Heart left ventricle (tissue), 16 donors: ENCODE measurements at regions not wholly inside any gene's neighbourhood (a gene's known extent, or its start where the extent isn't known, plus 50 kb on each side); places are given as distances from the start of the nearest gene placed in this dataset.

Experiments
- ATAC-seq, 4 donors: fragments of 200-7000 bp; cut with Tn5 transposase; one replicate each; pipeline ENCODE4 v1.9.1; 2020 to 2022; ENCODE audit warnings: moderate library complexity in 4 of 4, mild to moderate bottlenecking in 3 of 4, moderate number of reproducible peaks in 1 of 4
- DNase-seq, 5 donors: peaks; one replicate each; pipeline ENCODE4 v3.0.0-alpha.2; 2020
- H3K27ac ChIP-seq, 12 donors: fragments of 200-600 bp; sonication (generic) in 4 of 12; one replicate each; pipeline versions ENCODE4 v1.5.0 to v1.8.0; 2016 to 2022; ENCODE audit warnings: mild to moderate bottlenecking in 2 of 12
- H3K27me3 ChIP-seq, 9 donors: fragments of 200-600 bp; sonication (generic) in 2 of 9; one replicate each; pipeline versions ENCODE4 v1.5.1 to v1.8.0; 2016 to 2022; ENCODE audit warnings: mild to moderate bottlenecking in 3 of 9
- H3K36me3 ChIP-seq, 9 donors: fragments of 200-600 bp; sonication (generic) in 2 of 9; one replicate each; pipeline versions ENCODE4 v1.5.0 to v1.8.0; 2018 to 2022; ENCODE audit warnings: mild to moderate bottlenecking in 2 of 9
- H3K4me1 ChIP-seq, 12 donors: fragments of 200-600 bp; sonication (generic) in 4 of 12; one replicate each; pipeline versions ENCODE4 v1.5.0 to v1.8.0; 2016 to 2022; ENCODE audit warnings: mild to moderate bottlenecking in 3 of 12
- H3K4me3 ChIP-seq, 12 donors: fragments of 200-600 bp; sonication (generic) in 4 of 12; one replicate each; pipeline versions ENCODE4 v1.5.0 to v1.8.0; 2017 to 2022; ENCODE audit warnings: mild to moderate bottlenecking in 9 of 12, moderate library complexity in 4 of 12
- H3K9me3 ChIP-seq, 12 donors: fragments of 200-600 bp; sonication (generic) in 4 of 12; one replicate each; pipeline versions ENCODE4 v1.5.0 to v1.8.0; 2016 to 2022; ENCODE audit warnings: mild to moderate bottlenecking in 1 of 12
- CTCF ChIP-seq, 12 donors: fragments of 200-600 bp; sonication (generic) in 4 of 12; IDR thresholded peaks; one replicate each; pipeline versions ENCODE4 v1.5.0 to v1.8.0; 2018 to 2022; ENCODE audit warnings: antibody characterized with exemption in 12 of 12, mild to moderate bottlenecking in 5 of 12
- POLR2A ChIP-seq, 2 donors: fragments of 450-650 bp; IDR thresholded peaks; one replicate each; pipeline ENCODE4 v1.6.1; 2017; ENCODE audit warnings: antibody characterized with exemption in 2 of 2, mild to moderate bottlenecking in 2 of 2, moderate library complexity in 2 of 2
- WGBS, 4 donors: extraction: QIAGEN DNeasy Blood & Tissue Kit in 2 of 4; methylation state at CpG; one replicate each; pipeline versions ENCODE4 v1.1.5 to v1.1.7; 2013 to 2018; 5-methylcytosine and 5-hydroxymethylcytosine counted together
- intact Hi-C, 10 donors: fragments of 100-400 bp; cut with DNase I; formaldehyde crosslinking; loops; one replicate each; pipeline versions ENCODE4 v1.11.1 to v1.14.2; 2022
- donor health status: ischemic (EF 13 %, LVEDD 7.1; RV severe dilation, severe dysfunction).
- donor health status: healthy with polysubstance abuse.
- donor health status: DM: no; HTN: yes; CAD: no.
- donor health status: DM: no; HTN: no; CAD: no.
- donor health status: ischemic (EF 25% LVEDD 6.9; RV normal size, moderate dysfunction).
- donor health status: ischemic (EF 25% LVEDD 5.7; RV mildly dilated, moderate dysfunction).
- donor health status: healthy.
- donor health status: DM: yes; HTN: yes; CAD: no.
- donor health status: ischemic (EF 35%, LVEDD 5.7; RV mildly dilated, moderate dysfunction).
- donor health status: nonischemic (EF 11% LVEDD 7.7; RV severe dilation, severe dysfunction).
- donor health status: DM: yes; HTN: yes; CAD: no.
- donor health status: PGD.
- donor health status: ischemic (EF 29% LVEDD 5.4; RV normal size, mild dysfunction).
- donor health status: nonischemic (EF 23%, LVEDD 6.1; RV moderate dilation, normal function).

GRCh38 chr6:25217829-25218228 lies 61.3 kb upstream of the CARMIL1 start:
- Histone ChIP-seq H3K27me3 (no peaks in the 10 kb centered on the region), H3K36me3 (no peaks in the 10 kb centered on the region), H3K4me3 (no peak overlapping the region), H3K4me1 (peaks cover 0 to 20% (median 4%) of the 10 kb centered on the region in 12 donors), H3K27ac (no peak overlapping the region), H3K9me3 (peaks cover 0 to 2% (median 0%) of the 10 kb centered on the region in 12 donors)
- DNase-seq (no peak), ATAC-seq (no peak)
- 93 to 100% (median 94%) methylated on average over 3 of the region's 3 CpGs for WGBS, 4 donors
- intact Hi-C loops: no loop called here
- TF ChIP-seq POLR2A (IDR thresholded peaks at IDR 0.05) (no peak), CTCF (IDR thresholded peaks at IDR 0.05) (no peak)

GRCh38 chr6:25218346-25218745 lies 60.8 kb upstream of the CARMIL1 start:
- DNase-seq (no peak), ATAC-seq (no peak)
- Histone ChIP-seq H3K4me1 (peaks cover 0 to 25% (median 6%) of the 10 kb centered on the region in 12 donors), H3K9me3 (no peaks in the 10 kb centered on the region), H3K36me3 (no peaks in the 10 kb centered on the region), H3K4me3 (no peak overlapping the region), H3K27me3 (no peaks in the 10 kb centered on the region), H3K27ac (no peak overlapping the region)
- 77 to 93% (median 82%) methylated on average over 3 to 24 of the region's 24 CpGs for WGBS, 4 donors
- intact Hi-C loops: no loop called here
- TF ChIP-seq CTCF (IDR thresholded peaks at IDR 0.05) (no peak), POLR2A (IDR thresholded peaks at IDR 0.05) (no peak)

- ATAC-seq (peak in 1 of 4 donors; percentile 20), DNase-seq (no peak)
- no peaks in the 10 kb centered on the region for H3K36me3 ChIP-seq
- H3K27ac ChIP-seq: peak overlapping the region in 1 of 12 donors; percentile 39
- 0 to 35% (median 22%) methylated on average over 1 of the region's 1 CpG for WGBS, 4 donors
- H3K9me3 ChIP-seq: no peaks in the 10 kb centered on the region
- no peaks in the 10 kb centered on the region for H3K27me3 ChIP-seq
- peaks cover 2 to 33% (median 9%) of the 10 kb centered on the region in 12 donors for H3K4me1 ChIP-seq
- no peak for TF ChIP-seq POLR2A (IDR thresholded peaks at IDR 0.05)
- no peak for TF ChIP-seq CTCF (IDR thresholded peaks at IDR 0.05)
- intact Hi-C loops: no loop called here
- H3K4me3 ChIP-seq: no peak overlapping the region
Measured at GRCh38 chr6:25219216-25219916, 59.8 kb upstream of the CARMIL1 start.

GRCh38 chr6:25219917-25220278 lies 59.3 kb upstream of the CARMIL1 start:
- no peaks in the 10 kb centered on the region for H3K36me3 ChIP-seq
- H3K27me3 ChIP-seq: no peaks in the 10 kb centered on the region
- ATAC-seq: no peak
- TF ChIP-seq POLR2A (IDR thresholded peaks at IDR 0.05) (no peak), CTCF (IDR thresholded peaks at IDR 0.05) (no peak)
- no peak overlapping the region for H3K4me3 ChIP-seq
- peak overlapping the region in 1 of 12 donors; percentile 39 for H3K27ac ChIP-seq
- H3K9me3 ChIP-seq: no peaks in the 10 kb centered on the region
- no peak for DNase-seq
- peaks cover 2 to 33% (median 9%) of the 10 kb centered on the region in 12 donors for H3K4me1 ChIP-seq
- 71 to 83% (median 78%) methylated on average over 2 of the region's 2 CpGs for WGBS, 4 donors
- intact Hi-C loops: loop anchor here in 9 of 10 donors (5.0 to 10.0 kb wide), 7 partner anchors 267 to 497 kb away; no protein-coding TSS in a partner anchor
